ENCODE measurements at regions not wholly inside any gene's neighbourhood (a gene's known extent, or its start where the extent isn't known, plus 50 kb on each side); places are given as distances from the start of the nearest gene placed in this dataset.

- TF ChIP-seq CTCF (IDR thresholded peaks at IDR 0.05) (no peak), POLR2A (IDR thresholded peaks at IDR 0.05) (no peak), POLR2AphosphoS5 (IDR thresholded peaks at IDR 0.05) (no peak), EP300 (IDR thresholded peaks at IDR 0.05) (no peak)
Measured at GRCh38 chr21:20661745-20662422, 336.3 kb upstream of the NCAM2 start.

Measured in gastroesophageal sphincter (tissue), 3 donors.